ENCODE measurements at regions not wholly inside any gene's neighbourhood (a gene's known extent, or its start where the extent isn't known, plus 50 kb on each side); places are given as distances from the start of the nearest gene placed in this dataset.

DNA sequence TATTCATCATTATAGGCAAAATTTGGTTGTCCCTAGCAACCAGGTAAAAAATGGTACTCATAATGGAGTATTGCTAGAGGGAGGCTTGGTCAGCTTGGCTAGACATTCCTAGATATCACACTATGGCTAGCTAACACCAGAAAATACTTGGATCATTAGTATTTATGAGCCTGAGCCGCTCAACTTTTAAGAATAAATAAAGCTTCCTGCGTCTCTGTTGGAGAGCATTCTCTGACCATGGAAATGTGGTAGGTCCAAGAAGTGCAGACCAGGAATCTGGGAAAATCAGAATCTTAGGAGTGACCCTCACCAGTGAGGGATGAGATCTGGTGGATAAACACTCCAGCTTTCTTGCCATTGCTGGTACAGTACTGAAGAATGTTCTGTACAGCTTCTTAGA lies 157.6 kb upstream of the AGR3 start:
- DNase-seq (ENCODE audit: low spot score) = no peak
- TF ChIP-seq, protein P1, sequence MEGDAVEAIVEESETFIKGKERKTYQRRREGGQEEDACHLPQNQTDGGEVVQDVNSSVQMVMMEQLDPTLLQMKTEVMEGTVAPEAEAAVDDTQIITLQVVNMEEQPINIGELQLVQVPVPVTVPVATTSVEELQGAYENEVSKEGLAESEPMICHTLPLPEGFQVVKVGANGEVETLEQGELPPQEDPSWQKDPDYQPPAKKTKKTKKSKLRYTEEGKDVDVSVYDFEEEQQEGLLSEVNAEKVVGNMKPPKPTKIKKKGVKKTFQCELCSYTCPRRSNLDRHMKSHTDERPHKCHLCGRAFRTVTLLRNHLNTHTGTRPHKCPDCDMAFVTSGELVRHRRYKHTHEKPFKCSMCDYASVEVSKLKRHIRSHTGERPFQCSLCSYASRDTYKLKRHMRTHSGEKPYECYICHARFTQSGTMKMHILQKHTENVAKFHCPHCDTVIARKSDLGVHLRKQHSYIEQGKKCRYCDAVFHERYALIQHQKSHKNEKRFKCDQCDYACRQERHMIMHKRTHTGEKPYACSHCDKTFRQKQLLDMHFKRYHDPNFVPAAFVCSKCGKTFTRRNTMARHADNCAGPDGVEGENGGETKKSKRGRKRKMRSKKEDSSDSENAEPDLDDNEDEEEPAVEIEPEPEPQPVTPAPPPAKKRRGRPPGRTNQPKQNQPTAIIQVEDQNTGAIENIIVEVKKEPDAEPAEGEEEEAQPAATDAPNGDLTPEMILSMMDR (IDR thresholded peaks at IDR 0.05; ENCODE audit: extremely low read depth, missing control alignments) = no peak

DNA sequence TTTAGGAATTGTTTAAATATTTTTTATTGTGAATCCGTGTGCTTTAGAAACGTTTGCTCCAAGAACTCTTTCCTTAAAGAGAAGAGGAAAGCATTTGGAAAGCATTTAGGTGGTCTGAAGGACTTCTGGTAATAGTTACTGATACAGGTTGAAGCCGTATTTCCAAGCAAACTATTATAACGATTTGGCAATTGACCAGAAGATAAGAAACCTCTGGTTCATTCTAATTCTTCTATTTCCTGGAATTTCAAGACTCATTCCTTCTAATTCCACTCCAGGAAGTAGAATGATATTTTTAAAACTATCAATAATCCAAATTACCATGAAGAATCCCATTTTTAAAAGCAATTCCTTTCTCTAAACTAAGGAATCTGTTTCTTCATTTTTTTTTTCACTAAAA lies 158.9 kb upstream of the AGR3 start:
- DNase-seq (ENCODE audit: low spot score) = no peak
- TF ChIP-seq, protein P1 (IDR thresholded peaks at IDR 0.05; ENCODE audit: extremely low read depth, missing control alignments) = no peak

DNA sequence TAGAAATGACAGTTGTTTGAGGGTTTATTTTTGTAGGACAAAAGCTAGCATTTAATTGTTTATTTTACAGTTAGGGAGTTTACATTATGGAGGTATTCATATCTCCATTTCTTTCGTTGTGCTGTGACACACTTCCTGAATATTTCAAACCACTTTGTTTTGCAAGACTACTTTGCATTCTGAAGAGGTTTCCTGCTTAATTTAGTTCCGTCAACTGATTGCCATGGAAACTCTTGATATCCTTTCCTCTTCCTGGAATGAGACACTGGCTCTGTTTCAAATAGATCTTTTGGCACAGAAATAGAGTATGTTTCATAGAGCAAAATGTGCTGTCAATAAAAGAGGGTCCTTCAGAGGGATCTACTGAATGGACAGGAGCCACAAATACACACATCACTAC lies 159.5 kb upstream of the AGR3 start:
- DNase-seq (ENCODE audit: low spot score) = no peak
- TF ChIP-seq, protein P1 (IDR thresholded peaks at IDR 0.05; ENCODE audit: extremely low read depth, missing control alignments) = no peak

DNA sequence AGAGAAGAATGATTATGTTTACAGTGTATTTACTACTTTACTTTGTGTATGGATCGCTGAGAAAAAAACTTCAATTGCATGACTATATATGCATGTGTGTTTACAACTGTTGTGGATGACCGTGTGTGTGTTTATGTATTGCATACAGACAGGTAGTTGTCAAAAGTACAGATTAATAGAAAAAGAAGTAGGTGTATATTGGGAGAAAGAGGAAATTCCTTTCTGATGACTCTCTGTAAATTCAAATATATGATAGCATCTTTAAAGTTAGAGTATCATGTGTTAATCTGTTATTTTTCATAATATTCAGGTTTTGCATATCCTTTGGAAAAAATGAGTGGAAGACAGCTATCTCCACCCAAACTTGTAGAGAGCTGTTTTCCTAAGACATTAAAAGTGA lies 160.4 kb upstream of the AGR3 start:
- TF ChIP-seq, protein P1 (IDR thresholded peaks at IDR 0.05; ENCODE audit: extremely low read depth, missing control alignments) = no peak
- DNase-seq (ENCODE audit: low spot score) = no peak

DNA sequence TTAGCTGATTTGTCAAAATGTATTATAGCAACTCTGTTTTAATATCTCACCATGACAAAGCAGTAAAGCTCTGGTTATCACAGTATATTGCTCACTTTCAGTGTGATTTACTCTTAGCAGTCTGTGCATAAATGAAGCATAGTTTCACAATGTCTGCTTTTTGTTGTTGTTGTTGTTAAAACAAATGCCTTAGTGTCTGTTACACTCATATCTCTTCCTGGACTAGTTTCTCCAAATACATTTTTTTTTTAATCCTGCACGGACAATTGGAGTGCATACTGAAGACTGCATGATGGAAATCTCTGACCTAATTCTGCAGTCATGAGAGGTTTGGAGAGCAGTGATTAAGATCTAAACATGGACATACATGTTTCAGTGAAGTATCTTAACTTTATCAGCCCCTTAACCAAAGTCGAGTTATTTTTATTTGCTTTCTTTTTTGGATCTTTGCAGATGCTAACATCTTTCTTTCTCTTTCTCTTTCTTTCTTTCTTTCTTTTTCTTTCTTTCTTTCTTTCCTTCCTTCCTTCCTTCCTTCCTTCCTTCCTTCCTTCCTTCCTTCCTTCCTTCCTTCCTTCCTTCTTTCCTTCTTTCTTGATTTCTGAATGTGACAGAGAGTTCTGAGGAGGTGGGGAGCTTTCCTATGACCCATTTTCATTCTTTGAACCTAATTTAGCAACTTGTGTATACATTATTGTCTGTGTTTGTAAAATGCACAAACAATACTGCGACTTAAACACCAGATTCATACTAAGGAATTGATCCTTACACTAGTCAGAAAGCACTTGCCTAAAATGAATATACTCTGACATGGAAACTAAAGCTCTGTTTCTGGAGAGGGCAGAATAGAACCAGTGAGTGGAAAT lies 161.5 kb upstream of the AGR3 start:
- DNase-seq (ENCODE audit: low spot score) = no peak
- TF ChIP-seq, protein P1 (IDR thresholded peaks at IDR 0.05; ENCODE audit: extremely low read depth, missing control alignments) = no peak

DNA sequence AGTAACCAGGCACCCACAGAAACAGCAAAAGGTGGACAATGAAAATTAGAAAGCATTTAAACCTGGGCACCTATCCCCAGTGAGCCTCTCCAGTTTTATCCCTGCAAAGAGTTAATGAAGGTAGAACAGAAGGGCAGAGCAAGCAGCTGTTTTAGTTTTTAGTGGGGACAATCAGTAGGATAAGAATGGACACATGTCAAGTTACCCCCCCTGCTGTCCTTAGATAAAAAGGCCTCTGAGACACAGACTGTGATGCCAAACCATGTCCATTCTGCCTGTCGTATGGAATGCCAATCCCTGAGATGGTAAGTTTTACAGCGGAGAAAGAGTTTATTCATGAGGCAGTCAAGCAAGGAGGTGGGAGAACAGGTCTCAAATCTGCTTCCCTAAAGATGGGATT lies 162.6 kb upstream of the AGR3 start:
- DNase-seq (ENCODE audit: low spot score) = no peak
- TF ChIP-seq, protein P1 (IDR thresholded peaks at IDR 0.05; ENCODE audit: extremely low read depth, missing control alignments) = no peak

DNA sequence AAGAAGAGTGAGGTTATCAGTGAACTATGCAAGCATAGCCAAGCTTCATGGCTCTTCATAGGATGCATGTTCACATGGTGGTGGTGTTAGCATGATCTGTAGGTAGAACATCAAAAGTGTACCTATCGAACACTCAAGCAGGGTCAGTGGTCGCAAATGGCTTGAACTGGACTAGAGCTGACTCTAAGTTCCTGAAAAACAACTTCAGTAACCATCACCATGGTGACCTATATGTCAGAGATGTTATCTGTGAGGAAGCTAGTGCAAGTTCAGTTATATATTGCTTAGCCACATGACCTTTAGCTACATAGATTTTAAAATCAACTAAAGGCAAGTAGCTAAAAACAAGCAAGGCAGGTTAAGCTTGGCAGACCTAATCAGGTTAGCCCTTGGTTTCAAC lies 163.1 kb upstream of the AGR3 start:
- no peak for DNase-seq (ENCODE audit: low spot score)
- TF ChIP-seq, protein P1 (IDR thresholded peaks at IDR 0.05; ENCODE audit: extremely low read depth, missing control alignments) = no peak

All from GM20000 (cell line).